SK-N-SH treated with all-trans-retinoic acid at 6 μM for 48 hours (cell line): ENCODE measurements at regions not wholly inside any gene's neighbourhood (a gene's known extent, or its start where the extent isn't known, plus 50 kb on each side); places are given as distances from the start of the nearest gene placed in this dataset.

Experiments used
- ATAC-seq: fragments of 200-7000 bp; cut with Tn5 transposase; 3 replicates; pipeline ENCODE4 v1.9.1; 2020; ENCODE audit warnings: mild to moderate bottlenecking, moderate library complexity
- ARNTL ChIP-seq: fragments of 450-650 bp; formaldehyde crosslinking; IDR thresholded peaks from 2 replicates; pipeline ENCODE4 v1.5.0; 2020; ENCODE audit warnings: low read depth, mild to moderate bottlenecking, moderate library complexity, borderline replicate concordance
- BACH2 ChIP-seq: fragments of 250-450 bp; sonication (Bioruptor Pico); IDR thresholded peaks from 2 replicates; pipeline ENCODE4 v1.9.0; 2021; ENCODE audit warnings: mild to moderate bottlenecking, borderline replicate concordance
- CREB5 ChIP-seq: fragments of 250-450 bp; sonication (Bioruptor Pico); IDR thresholded peaks from 2 replicates; pipeline ENCODE4 v1.5.1; 2020; ENCODE audit warnings: low read depth, mild to moderate bottlenecking, moderate library complexity
- CSDC2 ChIP-seq: fragments of 250-450 bp; sonication (Bioruptor Pico); IDR thresholded peaks from 2 replicates; pipeline ENCODE4 v1.5.0; 2020; ENCODE audit warnings: mild to moderate bottlenecking, moderate library complexity
- CSRNP3 ChIP-seq: fragments of 250-450 bp; sonication (Bioruptor Pico); IDR thresholded peaks from 2 replicates; pipeline ENCODE4 v1.5.1; 2021; ENCODE audit warnings: mild to moderate bottlenecking, moderate library complexity
- ESRRG ChIP-seq: fragments of 250-450 bp; sonication (Bioruptor Pico); IDR thresholded peaks from 2 replicates; pipeline ENCODE4 v1.6.1; 2021; ENCODE audit warnings: mild to moderate bottlenecking
- GLIS3 ChIP-seq: fragments of 250-450 bp; sonication (Bioruptor Pico); IDR thresholded peaks from 2 replicates; pipeline ENCODE4 v1.5.0; 2020; ENCODE audit warnings: mild to moderate bottlenecking, moderate library complexity
- ISL1 ChIP-seq: fragments of 250-450 bp; sonication (Bioruptor Pico); IDR thresholded peaks from 2 replicates; pipeline ENCODE4 v2.1.2; 2022; ENCODE audit warnings: mild to moderate bottlenecking, moderate library complexity
- OSR1 ChIP-seq: fragments of 250-450 bp; sonication (Bioruptor Pico); IDR thresholded peaks from 2 replicates; pipeline ENCODE4 v1.8.0; 2022; ENCODE audit warnings: moderate library complexity, mild to moderate bottlenecking, inconsistent platforms
- PATZ1 ChIP-seq: fragments of 250-450 bp; sonication (Bioruptor Pico); IDR thresholded peaks from 2 replicates; pipeline ENCODE4 v1.8.0; 2020; ENCODE audit warnings: mild to moderate bottlenecking, moderate library complexity, borderline replicate concordance
- POU6F1 ChIP-seq: fragments of 250-450 bp; sonication (Bioruptor Pico); IDR thresholded peaks from 2 replicates; pipeline ENCODE4 v1.8.0; 2021; ENCODE audit warnings: low read depth, mild to moderate bottlenecking, moderate library complexity, borderline replicate concordance
- PPARA ChIP-seq: fragments of 250-450 bp; sonication (Bioruptor Pico); IDR thresholded peaks from 2 replicates; pipeline ENCODE4 v1.5.0; 2020; ENCODE audit warnings: mild to moderate bottlenecking, borderline replicate concordance
- RARB ChIP-seq: fragments of 250-450 bp; sonication (Bioruptor Pico); IDR thresholded peaks from 2 replicates; pipeline ENCODE4 v1.8.0; 2021; ENCODE audit warnings: mild to moderate bottlenecking, moderate library complexity
- SNAI2 ChIP-seq: fragments of 250-450 bp; sonication (Bioruptor Pico); IDR thresholded peaks from 2 replicates; pipeline ENCODE4 v1.5.0; 2020; ENCODE audit warnings: mild to moderate bottlenecking, moderate library complexity
- TCF4 ChIP-seq: fragments of 250-450 bp; sonication (Bioruptor Pico); IDR thresholded peaks from 2 replicates; pipeline ENCODE4 v1.8.0; 2021; ENCODE audit warnings: mild to moderate bottlenecking, moderate library complexity, borderline replicate concordance
- TOX ChIP-seq: fragments of 250-450 bp; sonication (Bioruptor Pico); IDR thresholded peaks from 2 replicates; pipeline ENCODE4 v1.8.0; 2021; ENCODE audit warnings: mild to moderate bottlenecking, moderate library complexity, borderline replicate concordance
- TSHZ2 ChIP-seq: fragments of 250-450 bp; sonication (Bioruptor Pico); IDR thresholded peaks from 2 replicates; pipeline ENCODE4 v1.5.0; 2020; ENCODE audit warnings: mild to moderate bottlenecking, moderate library complexity
- ZC3H10 ChIP-seq: fragments of 250-450 bp; sonication (Bioruptor Pico); IDR thresholded peaks from 2 replicates; pipeline ENCODE4 v1.5.1; 2021; ENCODE audit warnings: mild to moderate bottlenecking, moderate library complexity
- ZFP3 ChIP-seq: fragments of 250-450 bp; sonication (Bioruptor Pico); IDR thresholded peaks from 2 replicates; pipeline ENCODE4 v1.5.0; 2020; ENCODE audit warnings: mild to moderate bottlenecking, moderate library complexity
- ZFP30 ChIP-seq: fragments of 450-650 bp; formaldehyde crosslinking; IDR thresholded peaks from 2 replicates; pipeline ENCODE4 v1.5.0; 2022; ENCODE audit warnings: mild to moderate bottlenecking, moderate library complexity
- ZNF565 ChIP-seq: fragments of 450-650 bp; formaldehyde crosslinking; conservative IDR thresholded peaks from 2 replicates; pipeline ENCODE4 v1.5.0; 2020; ENCODE audit warnings: low read depth, mild to moderate bottlenecking, moderate library complexity
- ZNF70 ChIP-seq: fragments of 450-650 bp; formaldehyde crosslinking; IDR thresholded peaks from 2 replicates; pipeline ENCODE4 v1.5.0; 2020; ENCODE audit warnings: mild to moderate bottlenecking, moderate library complexity
- ZNF8 ChIP-seq: fragments of 450-650 bp; formaldehyde crosslinking; IDR thresholded peaks from 2 replicates; pipeline ENCODE4 v1.5.0; 2020; ENCODE audit warnings: mild to moderate bottlenecking, moderate library complexity

GRCh38 chr17:13240851-13241250 lies 223.0 kb upstream of the ELAC2 start:
- ATAC-seq: no peak
- TF ChIP-seq TOX (CRISPR knock-in tag) (no peak), RARB (CRISPR knock-in tag) (no peak), ZNF70 (CRISPR knock-in tag) (no peak), TCF4 (CRISPR knock-in tag) (no peak), ZNF565 (CRISPR knock-in tag) (no peak), ZC3H10 (no peak), PATZ1 (no peak), OSR1 (CRISPR knock-in tag) (no peak), TSHZ2 (CRISPR knock-in tag) (no peak), BACH2 (no peak), ZFP30 (CRISPR knock-in tag) (no peak), CSDC2 (CRISPR knock-in tag) (no peak), ESRRG (no peak), ARNTL (no peak), SNAI2 (CRISPR knock-in tag) (no peak), GLIS3 (CRISPR knock-in tag) (no peak), ZFP3 (CRISPR knock-in tag) (no peak)

- ATAC-seq: no peak
- TF ChIP-seq SNAI2 (CRISPR knock-in tag) (no peak), ZNF8 (no peak), PPARA (no peak), BACH2 (no peak), GLIS3 (CRISPR knock-in tag) (no peak), CSDC2 (CRISPR knock-in tag) (no peak), ZC3H10 (no peak), ZFP3 (CRISPR knock-in tag) (no peak), ZNF565 (CRISPR knock-in tag) (no peak), ESRRG (no peak), ZFP30 (CRISPR knock-in tag) (no peak)
Observed at GRCh38 chr17:13230350-13231264, 212.8 kb upstream of the ELAC2 start.

GRCh38 chr17:13228225-13228624 lies 210.4 kb upstream of the ELAC2 start:
- TF ChIP-seq ISL1 (CRISPR knock-in tag): no peak
- no peak for TF ChIP-seq OSR1 (CRISPR knock-in tag)
- no peak for TF ChIP-seq ZFP3 (CRISPR knock-in tag)
- TF ChIP-seq ZNF565 (CRISPR knock-in tag): no peak
- no peak for TF ChIP-seq CSRNP3 (CRISPR knock-in tag)
- no peak for TF ChIP-seq ARNTL
- no peak for ATAC-seq

GRCh38 chr17:13222975-13223374 lies 205.1 kb upstream of the ELAC2 start:
- no peak for ATAC-seq
- no peak for TF ChIP-seq POU6F1 (CRISPR knock-in tag)
- no peak for TF ChIP-seq PPARA
- TF ChIP-seq CSRNP3 (CRISPR knock-in tag): no peak
- TF ChIP-seq ZNF8: no peak
- no peak for TF ChIP-seq GLIS3 (CRISPR knock-in tag)
- TF ChIP-seq ISL1 (CRISPR knock-in tag): no peak
- no peak for TF ChIP-seq BACH2
- TF ChIP-seq TCF4 (CRISPR knock-in tag): no peak
- no peak for TF ChIP-seq CSDC2 (CRISPR knock-in tag)
- no peak for TF ChIP-seq ZFP3 (CRISPR knock-in tag)
- TF ChIP-seq ARNTL: no peak
- no peak for TF ChIP-seq ZNF565 (CRISPR knock-in tag)
- TF ChIP-seq CREB5: no peak
- TF ChIP-seq OSR1 (CRISPR knock-in tag): no peak
- no peak for TF ChIP-seq ZNF70 (CRISPR knock-in tag)
- TF ChIP-seq ZFP30 (CRISPR knock-in tag): no peak
- no peak for TF ChIP-seq ZC3H10
- no peak for TF ChIP-seq SNAI2 (CRISPR knock-in tag)
